ENCODE measurements at regions not wholly inside any gene's neighbourhood (a gene's known extent, or its start where the extent isn't known, plus 50 kb on each side); places are given as distances from the start of the nearest gene placed in this dataset.

GRCh38 chr9:38253200-38253599 is 139.3 kb upstream of the ALDH1B1 start:
- ATAC-seq (ENCODE audit: low FRiP score) = no peak
- no peak for TF ChIP-seq CTCF (IDR thresholded peaks at IDR 0.05)
- DNase-seq (ENCODE audit: low spot score) = no peak

- DNase-seq (ENCODE audit: low spot score) = no peak
- no peak for TF ChIP-seq CTCF (IDR thresholded peaks at IDR 0.05)
- ATAC-seq (ENCODE audit: low FRiP score) = no peak
These were observed 141.3 kb upstream of the ALDH1B1 start for GRCh38 chr9:38251036-38251860.

GRCh38 chr9:38250279-38251035 is 142.0 kb upstream of the ALDH1B1 start:
- DNase-seq (ENCODE audit: low spot score) (no peak), ATAC-seq (ENCODE audit: low FRiP score) (no peak)
- no peak for TF ChIP-seq CTCF (IDR thresholded peaks at IDR 0.05)

DNA sequence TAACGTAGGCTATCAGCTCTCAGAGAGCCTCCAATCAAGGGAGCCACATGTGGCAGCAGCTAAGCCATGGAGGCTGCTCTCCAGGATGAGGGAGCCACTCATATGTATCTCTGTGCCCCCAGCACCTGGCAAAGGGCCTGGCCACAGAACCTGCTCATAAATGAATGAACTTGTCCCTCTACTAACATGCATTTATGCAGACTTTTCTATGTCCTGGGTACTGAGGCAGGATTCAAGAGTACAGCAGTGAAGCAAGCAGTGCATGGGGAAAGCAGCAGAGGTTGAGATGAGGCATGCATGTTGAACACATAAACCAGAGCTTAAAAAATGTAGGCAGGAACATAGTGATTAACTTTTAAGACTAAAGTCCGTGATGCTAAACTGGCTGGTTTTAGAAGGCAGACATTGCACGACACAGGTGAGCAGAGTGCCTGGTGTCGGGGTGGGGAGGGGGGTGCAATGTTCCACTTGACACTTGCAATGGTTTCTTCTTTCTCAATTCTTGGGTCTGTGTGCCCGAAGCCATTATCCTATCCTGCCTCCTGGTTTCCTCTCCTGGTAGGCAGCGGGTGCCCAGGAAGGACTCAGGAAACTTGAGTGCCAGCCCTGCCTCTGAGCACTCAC is 142.8 kb upstream of the ALDH1B1 start:
- ATAC-seq (ENCODE audit: low FRiP score) = no peak
- DNase-seq (ENCODE audit: low spot score) = no peak
- no peak for TF ChIP-seq CTCF (IDR thresholded peaks at IDR 0.05)

DNA sequence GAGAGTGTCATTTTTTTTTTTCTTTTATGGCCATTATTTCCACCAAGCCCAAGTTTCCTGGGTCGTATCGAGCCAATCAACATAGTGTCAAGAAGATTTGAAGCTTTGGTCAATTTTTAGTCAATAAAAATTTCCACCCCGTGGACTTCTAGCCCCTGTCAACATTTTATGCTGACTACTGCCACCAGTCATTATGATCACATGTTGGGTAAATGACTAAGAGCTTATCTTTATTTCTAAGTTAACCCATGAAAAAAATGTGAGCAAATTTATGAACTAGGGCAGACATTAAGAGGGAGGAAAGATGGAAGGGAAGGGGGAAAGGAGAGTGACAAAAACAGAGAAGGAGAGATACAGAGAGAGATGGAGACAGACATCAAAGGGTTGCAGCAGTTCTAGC is 143.5 kb upstream of the ALDH1B1 start:
- no peak for DNase-seq (ENCODE audit: low spot score)
- TF ChIP-seq CTCF (IDR thresholded peaks at IDR 0.05) = no peak
- no peak for ATAC-seq (ENCODE audit: low FRiP score)

DNA sequence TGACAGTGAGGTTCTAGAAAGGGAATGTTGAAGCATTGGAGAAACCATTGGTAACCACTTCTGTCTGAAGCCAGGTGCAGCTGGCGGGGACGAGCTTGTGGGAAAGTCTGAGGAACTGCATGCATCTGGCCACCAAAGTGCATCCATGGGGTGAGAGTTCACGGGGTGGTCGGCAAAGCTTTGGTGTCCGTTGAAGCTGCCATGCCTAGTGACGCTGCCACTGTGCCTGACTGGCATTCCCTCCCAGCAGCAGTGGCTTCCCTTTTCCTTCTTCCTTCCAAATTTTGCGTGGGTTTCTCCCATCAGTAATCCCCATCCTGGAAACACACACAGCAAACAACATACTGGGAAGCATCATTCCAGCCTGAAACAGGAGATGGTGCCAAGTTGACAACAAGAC is 145.7 kb upstream of the ALDH1B1 start:
- TF ChIP-seq CTCF (IDR thresholded peaks at IDR 0.05) = no peak

More for the DNA sequence above, 145.7 kb upstream of the ALDH1B1 start:
- DNase-seq (ENCODE audit: low spot score) = no peak
- ATAC-seq (ENCODE audit: low FRiP score) = no peak

Measured in omental fat pad (tissue), 3 donors.